HEK293 (cell line): ENCODE measurements at regions not wholly inside any gene's neighbourhood (a gene's known extent, or its start where the extent isn't known, plus 50 kb on each side); places are given as distances from the start of the nearest gene placed in this dataset.

Source experiments
- CTCF ChIP-seq: fragments of 450-650 bp; formaldehyde crosslinking; IDR thresholded peaks from 2 replicates; pipeline ENCODE4 v1.5.1; 2016; ENCODE audit warnings: missing biosample characterization, missing genetic modification characterization
- GLI2 ChIP-seq: fragments of 450-650 bp; formaldehyde crosslinking; IDR thresholded peaks from 2 replicates; pipeline ENCODE4; 2017; ENCODE audit warnings: missing biosample characterization, missing genetic modification characterization, low read depth, borderline replicate concordance
- MYNN ChIP-seq: fragments of 450-650 bp; formaldehyde crosslinking; IDR thresholded peaks from 2 replicates; pipeline ENCODE4 v1.5.1; 2016; ENCODE audit warnings: missing biosample characterization, missing genetic modification characterization, borderline replicate concordance
- ZBTB17 ChIP-seq: fragments of 450-650 bp; formaldehyde crosslinking; IDR thresholded peaks from 2 replicates; pipeline ENCODE4 v1.5.1; 2016; ENCODE audit warnings: missing biosample characterization, missing genetic modification characterization
- ZBTB26 ChIP-seq: fragments of 450-650 bp; formaldehyde crosslinking; optimal IDR thresholded peaks from 2 replicates; pipeline ENCODE3; 2016; ENCODE audit warnings: missing biosample characterization, mild to moderate bottlenecking, missing genetic modification characterization
- ZNF174 ChIP-seq: fragments of 450-650 bp; formaldehyde crosslinking; IDR thresholded peaks from 2 replicates; pipeline ENCODE4 v1.5.0; 2017; ENCODE audit warnings: missing biosample characterization, mild to moderate bottlenecking, missing genetic modification characterization
- ZNF18 ChIP-seq: fragments of 450-650 bp; formaldehyde crosslinking; IDR thresholded peaks from 2 replicates; pipeline ENCODE4 v1.5.1; 2016; ENCODE audit warnings: missing biosample characterization, missing genetic modification characterization
- ZNF518A ChIP-seq: fragments of 450-650 bp; formaldehyde crosslinking; conservative IDR thresholded peaks from 2 replicates; pipeline ENCODE4 v1.5.1; 2016; ENCODE audit warnings: low read depth, missing biosample characterization, missing genetic modification characterization
- ZNF843 ChIP-seq: fragments of 450-650 bp; formaldehyde crosslinking; IDR thresholded peaks from 2 replicates; pipeline ENCODE4 v1.5.1; 2016; ENCODE audit warnings: missing biosample characterization, missing genetic modification characterization

- TF ChIP-seq CTCF (no peak), ZBTB17 (tag by site-specific recombination) (no peak), GLI2 (tag by site-specific recombination) (no peak), ZNF843 (tag by site-specific recombination) (no peak), ZBTB26 (tag by site-specific recombination) (no peak), MYNN (tag by site-specific recombination) (no peak), ZNF518A (tag by site-specific recombination) (no peak), ZNF18 (tag by site-specific recombination) (no peak), ZNF174 (no peak)
Observed at GRCh38 chr5:172535108-172535445, 80.8 kb upstream of the SH3PXD2B start.
